ENCODE measurements at regions not wholly inside any gene's neighbourhood (a gene's known extent, or its start where the extent isn't known, plus 50 kb on each side); places are given as distances from the start of the nearest gene placed in this dataset.

- no peaks in the 10 kb centered on the region for H3K36me3 ChIP-seq (ENCODE audit: control insufficient read depth in 2 of 2, extremely low read depth in 1 of 2, insufficient read depth in 2 of 2, low read length in 2 of 2)
- H3K9me3 ChIP-seq (replicated peaks; ENCODE audit: control insufficient read depth, insufficient read depth, low read length), result no peaks in the 10 kb centered on the region
- no peak overlapping the region for H3K4me3 ChIP-seq (replicated peaks in 1 of 3; ENCODE audit: insufficient read depth in 1 of 3, low read depth in 1 of 3, low read length in 3 of 3)
- TF ChIP-seq GATA2 (IDR thresholded peaks at IDR 0.05; ENCODE audit: insufficient read depth, insufficient read length, low read depth, low read length) (no peak), MYC (IDR thresholded peaks at IDR 0.05; ENCODE audit: low read depth, low read length) (no peak), CTCF (IDR thresholded peaks at IDR 0.05; ENCODE audit: extremely low read depth in 1 of 2, insufficient read depth in 1 of 2, low read depth in 1 of 2, low read length in 2 of 2) (no peak), POLR2A (IDR thresholded peaks at IDR 0.05; ENCODE audit: low read depth, low read length) (no peak), POLR2AphosphoS5 (IDR thresholded peaks at IDR 0.05; ENCODE audit: insufficient read depth, low read depth, low read length) (no peak)
- intact Hi-C loops (cut with micrococcal nuclease), result no loop called here
- no peaks in the 10 kb centered on the region for H3K9me1 ChIP-seq (replicated peaks; ENCODE audit: control insufficient read depth, extremely low read depth, insufficient read depth, low read length)
- dilution Hi-C loops (cut with MboI; ENCODE audit: extremely low pct_ligation_motif_present, low sequenced_read_pairs), result no loop called here
- H3K79me2 ChIP-seq (ENCODE audit: control insufficient read depth, insufficient read depth, low read length), result no peaks in the 10 kb centered on the region
- DNase-seq (ENCODE audit: low read depth, low spot score) (no peak), FAIRE-seq (no peak)
- no peaks in the 10 kb centered on the region for H4K20me1 ChIP-seq (replicated peaks; ENCODE audit: control insufficient read depth, extremely low read depth, insufficient read depth, low read length)
- no peaks in the 10 kb centered on the region for H3K4me1 ChIP-seq (ENCODE audit: control insufficient read depth, extremely low read depth, insufficient read depth, low read length)
- no peaks in the 10 kb centered on the region for H3K27me3 ChIP-seq (ENCODE audit: control insufficient read depth in 2 of 2, insufficient read depth in 2 of 2, low read length in 2 of 2)
- no peak overlapping the region for H3K4me2 ChIP-seq (ENCODE audit: insufficient read depth, low read length)
- H2AFZ ChIP-seq (ENCODE audit: low read depth, low read length), result no peak overlapping the region
- H3K9ac ChIP-seq (replicated peaks; ENCODE audit: extremely low read depth, insufficient read depth, low read length), result no peak overlapping the region
- POLR2A ChIA-PET, result no interaction called here
- BruUV-seq (replicated peaks), result no TSS peak
- no peak overlapping the region for H3K27ac ChIP-seq (ENCODE audit: insufficient read depth, low read depth, low read length)
- CTCF ChIA-PET, result no interaction called here
Measured at GRCh38 chr11:91783173-91783572, 441.4 kb upstream of the FAT3 start.

- no peak overlapping the region for H2AFZ ChIP-seq (ENCODE audit: low read depth, low read length)
- no peaks in the 10 kb centered on the region for H3K36me3 ChIP-seq (ENCODE audit: control insufficient read depth in 2 of 2, extremely low read depth in 1 of 2, insufficient read depth in 2 of 2, low read length in 2 of 2)
- ChIA-PET CTCF (no interaction called here), POLR2A (no interaction called here)
- TF ChIP-seq CTCF (IDR thresholded peaks at IDR 0.05; ENCODE audit: extremely low read depth in 1 of 2, insufficient read depth in 1 of 2, low read depth in 1 of 2, low read length in 2 of 2) (no peak), GATA2 (IDR thresholded peaks at IDR 0.05; ENCODE audit: insufficient read depth, insufficient read length, low read depth, low read length) (no peak), MYC (IDR thresholded peaks at IDR 0.05; ENCODE audit: low read depth, low read length) (no peak), POLR2AphosphoS5 (IDR thresholded peaks at IDR 0.05; ENCODE audit: insufficient read depth, low read depth, low read length) (no peak), JUN (IDR thresholded peaks at IDR 0.05; ENCODE audit: borderline replicate concordance, insufficient read depth, insufficient read length, low read depth) (no peak), FOS (IDR thresholded peaks at IDR 0.05; ENCODE audit: borderline replicate concordance, insufficient read depth, low read length) (no peak), MAX (IDR thresholded peaks at IDR 0.05; ENCODE audit: insufficient read depth, insufficient read length) (no peak), EZH2 (IDR thresholded peaks at IDR 0.05; ENCODE audit: borderline replicate concordance, low read depth, low read length, severe bottlenecking) (no peak), POLR2A (IDR thresholded peaks at IDR 0.05; ENCODE audit: low read depth, low read length) (no peak)
- H3K9me3 ChIP-seq (replicated peaks; ENCODE audit: control insufficient read depth, insufficient read depth, low read length), result no peaks in the 10 kb centered on the region
- no peak for DNase-seq (ENCODE audit: low read depth, low spot score)
- no peaks in the 10 kb centered on the region for H3K4me1 ChIP-seq (ENCODE audit: control insufficient read depth, extremely low read depth, insufficient read depth, low read length)
- H3K27me3 ChIP-seq (ENCODE audit: control insufficient read depth in 2 of 2, insufficient read depth in 2 of 2, low read length in 2 of 2), result no peaks in the 10 kb centered on the region
- no peaks in the 10 kb centered on the region for H3K9me1 ChIP-seq (replicated peaks; ENCODE audit: control insufficient read depth, extremely low read depth, insufficient read depth, low read length)
- intact Hi-C loops (cut with micrococcal nuclease), result no loop called here
- no peak overlapping the region for H3K4me3 ChIP-seq (replicated peaks in 1 of 3; ENCODE audit: insufficient read depth in 1 of 3, low read depth in 1 of 3, low read length in 3 of 3)
- no peak overlapping the region for H3K27ac ChIP-seq (ENCODE audit: insufficient read depth, low read depth, low read length)
- no peak for FAIRE-seq
- BruUV-seq (replicated peaks), result no TSS peak
- no peaks in the 10 kb centered on the region for H3K79me2 ChIP-seq (ENCODE audit: control insufficient read depth, insufficient read depth, low read length)
- dilution Hi-C loops (cut with MboI; ENCODE audit: extremely low pct_ligation_motif_present, low sequenced_read_pairs), result no loop called here
- H3K4me2 ChIP-seq (ENCODE audit: insufficient read depth, low read length), result no peak overlapping the region
- no peaks in the 10 kb centered on the region for H4K20me1 ChIP-seq (replicated peaks; ENCODE audit: control insufficient read depth, extremely low read depth, insufficient read depth, low read length)
- H3K9ac ChIP-seq (replicated peaks; ENCODE audit: extremely low read depth, insufficient read depth, low read length), result no peak overlapping the region
Measured at GRCh38 chr11:91778758-91779157, 445.9 kb upstream of the FAT3 start.

All from endothelial cell of umbilical vein (primary cell).